ENCODE measurements at regions not wholly inside any gene's neighbourhood (a gene's known extent, or its start where the extent isn't known, plus 50 kb on each side); places are given as distances from the start of the nearest gene placed in this dataset.

DNA sequence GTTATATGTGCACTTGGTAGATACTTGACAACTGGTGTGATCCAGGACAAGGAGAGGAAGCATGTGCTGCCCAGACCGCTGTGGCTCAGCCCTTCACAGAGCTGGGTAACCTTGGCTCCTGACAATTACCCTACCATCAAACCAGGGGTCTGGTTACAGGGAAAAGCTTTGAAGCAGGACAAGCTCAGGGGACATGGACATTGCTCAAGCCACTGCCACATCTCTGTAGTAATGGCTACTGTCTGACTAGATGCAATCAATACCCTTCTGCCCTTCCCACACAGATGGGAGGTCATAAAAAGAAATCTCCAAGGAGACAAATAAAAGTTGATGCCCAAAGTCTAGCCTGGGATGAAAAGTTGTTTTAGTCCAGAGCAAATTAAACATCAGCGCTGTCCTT, 577.4 kb downstream of the MED13L start:
- Histone ChIP-seq H3K27ac (ENCODE audit: low read depth in 1 of 2, low read length in 2 of 2) (no peak overlapping the region), H3K4me3 (ENCODE audit: low read depth in 1 of 3, low read length in 3 of 3) (no peak overlapping the region), H3K36me3 (ENCODE audit: control insufficient read depth in 4 of 4, insufficient read depth in 3 of 4, low read depth in 1 of 4, low read length in 3 of 4) (no peaks in the 10 kb centered on the region), H3K27me3 (ENCODE audit: control insufficient read depth in 4 of 4, insufficient read depth in 4 of 4, low read length in 3 of 4) (peaks cover 0 to 10% (median 0%) of the 10 kb centered on the region in 4 donors), H3K9me3 (ENCODE audit: control insufficient read depth in 4 of 4, low read length in 3 of 4) (no peaks in the 10 kb centered on the region), H3K4me1 (ENCODE audit: control insufficient read depth in 4 of 4, insufficient read depth in 4 of 4, low read length in 3 of 4) (no peaks in the 10 kb centered on the region), H3K9ac (ENCODE audit: low read depth in 1 of 2, low read length in 2 of 2) (no peak overlapping the region)
- 95% methylated on average over 2 of the region's 2 CpGs for WGBS
- no peak for DNase-seq (ENCODE audit: low spot score)
- TF ChIP-seq, protein P1, sequence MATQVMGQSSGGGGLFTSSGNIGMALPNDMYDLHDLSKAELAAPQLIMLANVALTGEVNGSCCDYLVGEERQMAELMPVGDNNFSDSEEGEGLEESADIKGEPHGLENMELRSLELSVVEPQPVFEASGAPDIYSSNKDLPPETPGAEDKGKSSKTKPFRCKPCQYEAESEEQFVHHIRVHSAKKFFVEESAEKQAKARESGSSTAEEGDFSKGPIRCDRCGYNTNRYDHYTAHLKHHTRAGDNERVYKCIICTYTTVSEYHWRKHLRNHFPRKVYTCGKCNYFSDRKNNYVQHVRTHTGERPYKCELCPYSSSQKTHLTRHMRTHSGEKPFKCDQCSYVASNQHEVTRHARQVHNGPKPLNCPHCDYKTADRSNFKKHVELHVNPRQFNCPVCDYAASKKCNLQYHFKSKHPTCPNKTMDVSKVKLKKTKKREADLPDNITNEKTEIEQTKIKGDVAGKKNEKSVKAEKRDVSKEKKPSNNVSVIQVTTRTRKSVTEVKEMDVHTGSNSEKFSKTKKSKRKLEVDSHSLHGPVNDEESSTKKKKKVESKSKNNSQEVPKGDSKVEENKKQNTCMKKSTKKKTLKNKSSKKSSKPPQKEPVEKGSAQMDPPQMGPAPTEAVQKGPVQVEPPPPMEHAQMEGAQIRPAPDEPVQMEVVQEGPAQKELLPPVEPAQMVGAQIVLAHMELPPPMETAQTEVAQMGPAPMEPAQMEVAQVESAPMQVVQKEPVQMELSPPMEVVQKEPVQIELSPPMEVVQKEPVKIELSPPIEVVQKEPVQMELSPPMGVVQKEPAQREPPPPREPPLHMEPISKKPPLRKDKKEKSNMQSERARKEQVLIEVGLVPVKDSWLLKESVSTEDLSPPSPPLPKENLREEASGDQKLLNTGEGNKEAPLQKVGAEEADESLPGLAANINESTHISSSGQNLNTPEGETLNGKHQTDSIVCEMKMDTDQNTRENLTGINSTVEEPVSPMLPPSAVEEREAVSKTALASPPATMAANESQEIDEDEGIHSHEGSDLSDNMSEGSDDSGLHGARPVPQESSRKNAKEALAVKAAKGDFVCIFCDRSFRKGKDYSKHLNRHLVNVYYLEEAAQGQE (IDR thresholded peaks at IDR 0.05): no peak
- TF ChIP-seq HNF4G (IDR thresholded peaks at IDR 0.05) (no peak), FOXA1 (IDR thresholded peaks at IDR 0.05) (no peak), YY1 (IDR thresholded peaks at IDR 0.05) (no peak), NR2F2 (IDR thresholded peaks at IDR 0.05) (no peak), TAF1 (conservative IDR thresholded peaks at IDR 0.05) (no peak), FOXA2 (IDR thresholded peaks at IDR 0.05) (no peak), RXRA (IDR thresholded peaks at IDR 0.05) (no peak), HNF4A (conservative IDR thresholded peaks at IDR 0.05) (no peak), JUND (IDR thresholded peaks at IDR 0.05) (no peak), GABPA (IDR thresholded peaks at IDR 0.05 in 1 of 2, conservative IDR thresholded peaks at IDR 0.05 in 1 of 2) (no peak), SP1 (IDR thresholded peaks at IDR 0.05) (no peak)
- TF ChIP-seq, protein P2, sequence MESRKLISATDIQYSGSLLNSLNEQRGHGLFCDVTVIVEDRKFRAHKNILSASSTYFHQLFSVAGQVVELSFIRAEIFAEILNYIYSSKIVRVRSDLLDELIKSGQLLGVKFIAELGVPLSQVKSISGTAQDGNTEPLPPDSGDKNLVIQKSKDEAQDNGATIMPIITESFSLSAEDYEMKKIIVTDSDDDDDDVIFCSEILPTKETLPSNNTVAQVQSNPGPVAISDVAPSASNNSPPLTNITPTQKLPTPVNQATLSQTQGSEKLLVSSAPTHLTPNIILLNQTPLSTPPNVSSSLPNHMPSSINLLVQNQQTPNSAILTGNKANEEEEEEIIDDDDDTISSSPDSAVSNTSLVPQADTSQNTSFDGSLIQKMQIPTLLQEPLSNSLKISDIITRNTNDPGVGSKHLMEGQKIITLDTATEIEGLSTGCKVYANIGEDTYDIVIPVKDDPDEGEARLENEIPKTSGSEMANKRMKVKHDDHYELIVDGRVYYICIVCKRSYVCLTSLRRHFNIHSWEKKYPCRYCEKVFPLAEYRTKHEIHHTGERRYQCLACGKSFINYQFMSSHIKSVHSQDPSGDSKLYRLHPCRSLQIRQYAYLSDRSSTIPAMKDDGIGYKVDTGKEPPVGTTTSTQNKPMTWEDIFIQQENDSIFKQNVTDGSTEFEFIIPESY (IDR thresholded peaks at IDR 0.05): no peak
- TF ChIP-seq, protein P3, sequence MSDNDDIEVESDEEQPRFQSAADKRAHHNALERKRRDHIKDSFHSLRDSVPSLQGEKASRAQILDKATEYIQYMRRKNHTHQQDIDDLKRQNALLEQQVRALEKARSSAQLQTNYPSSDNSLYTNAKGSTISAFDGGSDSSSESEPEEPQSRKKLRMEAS (IDR thresholded peaks at IDR 0.05): no peak
- TF ChIP-seq, protein P4, sequence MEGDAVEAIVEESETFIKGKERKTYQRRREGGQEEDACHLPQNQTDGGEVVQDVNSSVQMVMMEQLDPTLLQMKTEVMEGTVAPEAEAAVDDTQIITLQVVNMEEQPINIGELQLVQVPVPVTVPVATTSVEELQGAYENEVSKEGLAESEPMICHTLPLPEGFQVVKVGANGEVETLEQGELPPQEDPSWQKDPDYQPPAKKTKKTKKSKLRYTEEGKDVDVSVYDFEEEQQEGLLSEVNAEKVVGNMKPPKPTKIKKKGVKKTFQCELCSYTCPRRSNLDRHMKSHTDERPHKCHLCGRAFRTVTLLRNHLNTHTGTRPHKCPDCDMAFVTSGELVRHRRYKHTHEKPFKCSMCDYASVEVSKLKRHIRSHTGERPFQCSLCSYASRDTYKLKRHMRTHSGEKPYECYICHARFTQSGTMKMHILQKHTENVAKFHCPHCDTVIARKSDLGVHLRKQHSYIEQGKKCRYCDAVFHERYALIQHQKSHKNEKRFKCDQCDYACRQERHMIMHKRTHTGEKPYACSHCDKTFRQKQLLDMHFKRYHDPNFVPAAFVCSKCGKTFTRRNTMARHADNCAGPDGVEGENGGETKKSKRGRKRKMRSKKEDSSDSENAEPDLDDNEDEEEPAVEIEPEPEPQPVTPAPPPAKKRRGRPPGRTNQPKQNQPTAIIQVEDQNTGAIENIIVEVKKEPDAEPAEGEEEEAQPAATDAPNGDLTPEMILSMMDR (IDR thresholded peaks at IDR 0.05; ENCODE audit: low read depth, low read length, missing input control): no peak
- TF ChIP-seq, protein P5, sequence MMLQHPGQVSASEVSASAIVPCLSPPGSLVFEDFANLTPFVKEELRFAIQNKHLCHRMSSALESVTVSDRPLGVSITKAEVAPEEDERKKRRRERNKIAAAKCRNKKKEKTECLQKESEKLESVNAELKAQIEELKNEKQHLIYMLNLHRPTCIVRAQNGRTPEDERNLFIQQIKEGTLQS (IDR thresholded peaks at IDR 0.05): no peak

DNA sequence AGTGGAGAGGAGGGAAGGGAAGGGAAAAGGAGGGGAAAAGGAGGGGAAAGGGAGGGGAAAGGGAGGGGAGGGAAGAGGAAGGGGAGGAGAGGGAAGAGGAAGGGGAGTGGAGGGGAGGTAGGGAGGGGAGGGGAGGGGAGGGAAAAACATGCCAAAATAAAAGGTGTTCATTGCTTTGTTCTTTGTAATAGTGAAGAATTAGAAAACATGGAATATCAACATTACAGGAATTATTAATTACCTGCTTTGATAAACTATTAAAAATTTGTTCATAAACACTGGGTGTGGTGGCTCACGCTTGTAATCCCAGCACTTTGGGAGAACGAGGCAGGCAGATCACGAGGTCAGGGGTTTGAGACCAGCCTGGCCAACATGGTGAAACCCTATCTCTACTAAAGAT, 579.2 kb downstream of the MED13L start:
- peaks cover 0 to 6% (median 0%) of the 10 kb centered on the region in 4 donors for H3K27me3 ChIP-seq (ENCODE audit: control insufficient read depth in 4 of 4, insufficient read depth in 4 of 4, low read length in 3 of 4)
- DNase-seq (ENCODE audit: low spot score): no peak
- no peaks in the 10 kb centered on the region for H3K36me3 ChIP-seq (ENCODE audit: control insufficient read depth in 4 of 4, insufficient read depth in 3 of 4, low read depth in 1 of 4, low read length in 3 of 4)
- no peak overlapping the region for H3K9ac ChIP-seq (ENCODE audit: low read depth in 1 of 2, low read length in 2 of 2)
- H3K9me3 ChIP-seq (ENCODE audit: control insufficient read depth in 4 of 4, low read length in 3 of 4): no peaks in the 10 kb centered on the region
- no peak for TF ChIP-seq FOXA1 (IDR thresholded peaks at IDR 0.05)
- TF ChIP-seq, protein P2 (IDR thresholded peaks at IDR 0.05): no peak
- no peak for TF ChIP-seq RXRA (IDR thresholded peaks at IDR 0.05)
- no peak for TF ChIP-seq YY1 (IDR thresholded peaks at IDR 0.05)
- TF ChIP-seq HNF4A (conservative IDR thresholded peaks at IDR 0.05): no peak
- no peak for TF ChIP-seq JUND (IDR thresholded peaks at IDR 0.05)
- TF ChIP-seq NR2F2 (IDR thresholded peaks at IDR 0.05): no peak
- TF ChIP-seq, protein P4 (IDR thresholded peaks at IDR 0.05; ENCODE audit: low read depth, low read length, missing input control): no peak
- TF ChIP-seq, protein P3 (IDR thresholded peaks at IDR 0.05): no peak
- H3K4me3 ChIP-seq (ENCODE audit: low read depth in 1 of 3, low read length in 3 of 3): no peak overlapping the region
- H3K27ac ChIP-seq (ENCODE audit: low read depth in 1 of 2, low read length in 2 of 2): no peak overlapping the region
- H3K4me1 ChIP-seq (ENCODE audit: control insufficient read depth in 4 of 4, insufficient read depth in 4 of 4, low read length in 3 of 4): no peaks in the 10 kb centered on the region
- 76% methylated on average over 3 of the region's 3 CpGs for WGBS

All from liver (tissue), 8 donors.